ENCODE measurements at regions not wholly inside any gene's neighbourhood (a gene's known extent, or its start where the extent isn't known, plus 50 kb on each side); places are given as distances from the start of the nearest gene placed in this dataset.

GRCh38 chr2:120673571-120674061, 62.1 kb upstream of the GLI2 start:
- peaks cover 0 to 37% (median 26%) of the 10 kb centered on the region in 4 experiments; a peak in 6 of 7 replicates for H3K27me3 ChIP-seq (replicated peaks in 1 of 4; ENCODE audit: control insufficient read depth in 3 of 4, extremely low read depth in 1 of 4, insufficient read depth in 3 of 4, low read length in 3 of 4)
- TF ChIP-seq CEBPB (IDR thresholded peaks at IDR 0.05; ENCODE audit: low read depth, low read length) (no peak), SIN3A (conservative IDR thresholded peaks at IDR 0.05 in 1 of 2, IDR thresholded peaks at IDR 0.05 in 1 of 2; ENCODE audit: low read depth in 1 of 2, low read length in 2 of 2) (no peak), TCF12 (IDR thresholded peaks at IDR 0.05; ENCODE audit: low read depth, low read length) (no peak), SP4 (IDR thresholded peaks at IDR 0.05; ENCODE audit: low read length) (no peak)

More at GRCh38 chr2:120673571-120674061, 62.1 kb upstream of the GLI2 start:
- Histone ChIP-seq H2BK15ac (ENCODE audit: low read length) (no peak overlapping the region), H3K4me1 (replicated peaks in 1 of 4; ENCODE audit: control insufficient read depth in 3 of 4, insufficient read depth in 4 of 4, low read length in 3 of 4) (peaks cover 0 to 6% (median 0%) of the 10 kb centered on the region in 4 experiments; a peak in 2 of 7 replicates), H2BK12ac (ENCODE audit: low read depth, low read length) (no peak overlapping the region), H2AK5ac (ENCODE audit: low read depth, low read length) (no peak overlapping the region), H2AFZ (ENCODE audit: low read length) (no peak overlapping the region), H3K9me3 (ENCODE audit: insufficient read depth in 2 of 2, low read depth in 1 of 2, low read length in 1 of 2) (no peaks in the 10 kb centered on the region), H4K20me1 (replicated peaks in 1 of 2; ENCODE audit: control insufficient read depth in 1 of 2, insufficient read depth in 2 of 2, low read length in 2 of 2) (no peaks in the 10 kb centered on the region), H2BK5ac (ENCODE audit: low read depth, low read length) (no peak overlapping the region), H3K4me3 (ENCODE audit: extremely low read depth in 1 of 4, insufficient read depth in 2 of 4, low read depth in 3 of 4, low read length in 4 of 4) (no peak overlapping the region), H3K18ac (ENCODE audit: extremely low read depth, low read length) (no peak overlapping the region), H3K36me3 (ENCODE audit: control insufficient read depth in 2 of 4, insufficient read depth in 4 of 4, low read length in 3 of 4) (no peaks in the 10 kb centered on the region), H3K23ac (ENCODE audit: insufficient read length) (no peak overlapping the region), H3K56ac (replicated peaks; ENCODE audit: insufficient read length, low read depth, low read length) (no peak overlapping the region), H3K9ac (replicated peaks in 1 of 4; ENCODE audit: extremely low read depth in 1 of 4, low read depth in 3 of 4, low read length in 3 of 4) (no peak overlapping the region), H4K8ac (ENCODE audit: extremely low read depth, insufficient read depth, low read length) (no peak overlapping the region; the same call in 1 of the 2 replicates), H4K91ac (replicated peaks; ENCODE audit: insufficient read length, low read length) (peak overlapping the region; percentile 19), H3K14ac (ENCODE audit: insufficient read length) (no peak overlapping the region), H3K79me1 (ENCODE audit: low read depth, low read length) (no peaks in the 10 kb centered on the region), H3K4ac (replicated peaks; ENCODE audit: insufficient read length, low read depth, low read length) (no peak overlapping the region), H3K79me2 (ENCODE audit: control insufficient read depth in 1 of 2, insufficient read depth in 2 of 2, low read length in 2 of 2) (no peaks in the 10 kb centered on the region), H3K27ac (ENCODE audit: low read depth, low read length) (no peak overlapping the region), H3K23me2 (ENCODE audit: low read depth, low read length) (no peaks in the 10 kb centered on the region), H2BK120ac (replicated peaks; ENCODE audit: low read depth, low read length) (no peak overlapping the region), H2BK20ac (ENCODE audit: low read length) (no peak overlapping the region), H4K5ac (ENCODE audit: insufficient read length, low read depth, low read length) (no peak overlapping the region), H3K4me2 (ENCODE audit: insufficient read depth in 1 of 2, low read depth in 2 of 2, low read length in 2 of 2) (no peak overlapping the region)
- ChIA-PET CTCF (ENCODE audit: partially characterized antibody) (interaction anchor here (0.9 to 5.7 kb wide), 5 partner anchors 16 to 161 kb away, joined by 3 to 58 read pairs (median 3); no protein-coding TSS in a partner anchor), POLR2A (ENCODE audit: partially characterized antibody) (interaction anchor here (3.0 kb wide), 1 partner anchor 401 kb away, joined by 9 read pairs; no protein-coding TSS in a partner anchor)
- no peak for FAIRE-seq
- WGBS, 2 experiments (ENCODE audit: extremely low coverage in 1 of 2, insufficient coverage in 1 of 2, insufficient read length in 1 of 2, insufficient replicate concordance in 2 of 2, low coverage in 1 of 2, low lambda C conversion rate in 2 of 2, missing lambda C conversion rate in 1 of 2), result 88% methylated on average over 13 of the region's 13 CpGs; no CpG with 5 or more reads in 1 of the 2 experiments
- DNase-seq (ENCODE audit: low read depth in 1 of 2, low spot score in 2 of 2), result no peak
